ENCODE measurements at regions not wholly inside any gene's neighbourhood (a gene's known extent, or its start where the extent isn't known, plus 50 kb on each side); places are given as distances from the start of the nearest gene placed in this dataset.

GRCh38 chrX:120749141-120749846 lies 119.4 kb upstream of the C1GALT1C1 start:
- no peak for TF ChIP-seq EP300 (IDR thresholded peaks at IDR 0.05)
- TF ChIP-seq POLR2AphosphoS5 (IDR thresholded peaks at IDR 0.05): no peak
- no peak for TF ChIP-seq CTCF (IDR thresholded peaks at IDR 0.05)

All from sigmoid colon (tissue), 4 donors.